ENCODE measurements at regions not wholly inside any gene's neighbourhood (a gene's known extent, or its start where the extent isn't known, plus 50 kb on each side); places are given as distances from the start of the nearest gene placed in this dataset.

- in situ Hi-C loops (cut with MboI; ENCODE audit: low pct_unique_long_range_greater_than_20kb in 2 of 9, low sequenced_read_pairs in 9 of 9, unreplicated experiment in 9 of 9): no loop called here
- no peak overlapping the region for H3K4me3 ChIP-seq
- no peak for ATAC-seq (replicated peaks in 6 of 8)
- H3K27ac ChIP-seq: no peak overlapping the region
- 0 to 100% (median 30%) methylated on average over 1 to 3 of the region's 3 CpGs; no CpG with 5 or more reads in 5 of the 10 experiments for WGBS, 10 experiments
- H3K4me1 ChIP-seq (replicated peaks in 1 of 2): no peaks in the 10 kb centered on the region
Measured at GRCh38 chr22:47718337-47718736, 955.9 kb downstream of the TBC1D22A start.

DNA sequence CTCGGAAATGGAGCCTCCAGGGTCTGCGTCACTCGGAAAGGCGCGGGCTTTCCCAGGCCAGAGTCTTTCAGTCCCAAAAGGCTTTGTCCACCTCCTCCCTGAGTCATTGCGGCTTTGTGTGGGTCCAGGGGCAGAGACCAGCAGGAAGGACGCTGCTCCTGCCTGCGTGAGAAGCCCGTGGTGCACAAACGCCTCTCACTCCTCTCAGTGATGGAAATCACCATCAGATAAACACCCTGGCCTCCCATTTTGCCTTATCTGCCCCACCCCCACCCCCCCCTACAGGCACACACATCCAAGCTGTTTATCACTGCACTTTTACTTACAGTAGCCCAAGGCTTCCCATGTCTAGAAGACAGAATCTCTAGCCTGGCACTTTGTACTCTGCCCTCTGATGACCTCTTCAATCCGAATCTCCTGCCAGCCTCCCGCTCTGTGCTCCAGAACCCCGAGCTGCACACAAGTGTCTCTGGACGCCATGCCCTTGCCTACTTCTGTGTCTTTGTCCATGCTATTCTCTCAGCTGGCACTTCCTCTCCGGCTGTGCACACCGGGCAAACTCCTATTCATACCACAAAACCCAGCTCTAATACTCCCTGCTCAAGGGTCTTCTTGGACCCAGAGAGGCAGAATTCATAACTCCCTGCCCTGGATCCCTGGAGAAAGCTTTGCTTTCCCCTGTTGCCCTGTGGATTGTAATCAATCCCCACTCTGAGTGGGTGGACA lies 954.6 kb downstream of the TBC1D22A start:
- Histone ChIP-seq H3K4me1 (replicated peaks in 1 of 2) (no peaks in the 10 kb centered on the region), H3K27ac (no peak overlapping the region), H3K4me3 (no peak overlapping the region)
- WGBS, 10 experiments: 32 to 81% (median 73%) methylated on average over 2 to 6 of the region's 16 CpGs; no CpG with 5 or more reads in 4 of the 10 experiments
- in situ Hi-C loops (cut with MboI; ENCODE audit: low pct_unique_long_range_greater_than_20kb in 2 of 9, low sequenced_read_pairs in 9 of 9, unreplicated experiment in 9 of 9): no loop called here
- no peak for ATAC-seq (replicated peaks in 6 of 8)

- no peak for ATAC-seq (replicated peaks in 6 of 8)
- in situ Hi-C loops (cut with MboI; ENCODE audit: low pct_unique_long_range_greater_than_20kb in 2 of 9, low sequenced_read_pairs in 9 of 9, unreplicated experiment in 9 of 9): no loop called here
- no peak overlapping the region for H3K4me3 ChIP-seq
- no peaks in the 10 kb centered on the region for H3K4me1 ChIP-seq (replicated peaks in 1 of 2)
- no peak overlapping the region for H3K27ac ChIP-seq
- WGBS, 10 experiments: 10 to 100% (median 63%) methylated on average over 1 to 7 of the region's 18 CpGs
Measured at GRCh38 chr22:47715866-47716578, 953.6 kb downstream of the TBC1D22A start.

GRCh38 chr22:47713941-47714340 lies 951.5 kb downstream of the TBC1D22A start:
- in situ Hi-C loops (cut with MboI; ENCODE audit: low pct_unique_long_range_greater_than_20kb in 2 of 9, low sequenced_read_pairs in 9 of 9, unreplicated experiment in 9 of 9): no loop called here
- H3K27ac ChIP-seq: no peak overlapping the region
- H3K4me3 ChIP-seq: no peak overlapping the region
- ATAC-seq (replicated peaks in 6 of 8): no peak
- H3K4me1 ChIP-seq (replicated peaks in 1 of 2): no peaks in the 10 kb centered on the region
- 0 to 71% (median 43%) methylated on average over 1 to 4 of the region's 10 CpGs; no CpG with 5 or more reads in 6 of the 10 experiments for WGBS, 10 experiments

DNA sequence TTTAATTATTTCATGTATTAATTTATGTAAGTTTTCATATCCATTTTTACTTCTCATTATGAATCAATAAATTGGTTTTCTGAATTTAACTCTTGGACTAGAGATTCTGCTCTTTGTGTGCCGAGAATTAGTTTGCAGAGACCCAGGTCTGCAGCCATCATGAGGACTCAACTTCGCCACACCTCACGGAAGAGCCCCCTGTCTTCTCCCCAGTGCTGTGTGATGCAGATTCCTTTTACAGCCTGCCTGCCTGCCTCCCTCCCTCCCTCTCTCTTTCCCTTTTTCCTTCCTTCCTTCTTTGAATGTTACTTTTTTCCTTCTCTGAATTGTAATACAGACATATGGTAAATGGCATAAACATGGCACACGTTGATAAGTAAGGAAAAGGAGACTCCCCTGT lies 947.7 kb downstream of the TBC1D22A start:
- H3K27ac ChIP-seq: no peak overlapping the region
- in situ Hi-C loops (cut with MboI; ENCODE audit: low pct_unique_long_range_greater_than_20kb in 2 of 9, low sequenced_read_pairs in 9 of 9, unreplicated experiment in 9 of 9): no loop called here
- WGBS, 10 experiments: 0 to 73% (median 37%) methylated on average over 1 to 4 of the region's 4 CpGs
- ATAC-seq (replicated peaks in 6 of 8): no peak
- no peak overlapping the region for H3K4me3 ChIP-seq
- H3K4me1 ChIP-seq (replicated peaks in 1 of 2): no peaks in the 10 kb centered on the region

GRCh38 chr22:47705350-47705749 lies 942.9 kb downstream of the TBC1D22A start:
- Histone ChIP-seq H3K4me1 (replicated peaks in 1 of 2) (no peaks in the 10 kb centered on the region), H3K27ac (no peak overlapping the region), H3K4me3 (no peak overlapping the region)
- no peak for ATAC-seq (replicated peaks in 6 of 8)
- in situ Hi-C loops (cut with MboI; ENCODE audit: low pct_unique_long_range_greater_than_20kb in 2 of 9, low sequenced_read_pairs in 9 of 9, unreplicated experiment in 9 of 9): no loop called here
- WGBS, 10 experiments: 0 to 90% (median 53%) methylated on average over 1 to 2 of the region's 2 CpGs

DNA sequence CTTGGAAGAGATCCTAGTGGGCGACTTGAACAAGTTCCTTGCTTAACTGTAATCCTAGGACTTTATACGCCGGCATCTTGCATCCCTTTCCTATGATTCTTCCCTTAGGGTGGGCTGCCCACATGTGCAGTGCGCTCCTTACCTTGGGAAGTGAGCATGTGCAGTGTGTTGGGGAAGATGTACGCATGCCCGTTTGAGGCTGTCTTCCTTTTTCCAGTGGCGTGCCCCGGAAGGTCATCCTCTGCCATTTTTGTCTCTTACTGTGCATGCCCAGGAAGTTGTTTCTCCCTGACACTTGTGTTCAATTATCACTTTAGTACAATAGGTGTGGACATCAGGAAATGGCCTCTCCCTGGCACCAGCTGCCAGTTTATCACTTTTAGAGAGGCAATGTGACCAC lies 936.5 kb downstream of the TBC1D22A start:
- no peak for ATAC-seq (replicated peaks in 6 of 8)
- H3K4me1 ChIP-seq (replicated peaks in 1 of 2): no peaks in the 10 kb centered on the region
- WGBS, 10 experiments: 0 to 100% (median 26%) methylated on average over 1 to 5 of the region's 8 CpGs; no CpG with 5 or more reads in 3 of the 10 experiments
- no peak overlapping the region for H3K4me3 ChIP-seq
- no peak overlapping the region for H3K27ac ChIP-seq
- in situ Hi-C loops (cut with MboI; ENCODE audit: low pct_unique_long_range_greater_than_20kb in 2 of 9, low sequenced_read_pairs in 9 of 9, unreplicated experiment in 9 of 9): no loop called here

DNA sequence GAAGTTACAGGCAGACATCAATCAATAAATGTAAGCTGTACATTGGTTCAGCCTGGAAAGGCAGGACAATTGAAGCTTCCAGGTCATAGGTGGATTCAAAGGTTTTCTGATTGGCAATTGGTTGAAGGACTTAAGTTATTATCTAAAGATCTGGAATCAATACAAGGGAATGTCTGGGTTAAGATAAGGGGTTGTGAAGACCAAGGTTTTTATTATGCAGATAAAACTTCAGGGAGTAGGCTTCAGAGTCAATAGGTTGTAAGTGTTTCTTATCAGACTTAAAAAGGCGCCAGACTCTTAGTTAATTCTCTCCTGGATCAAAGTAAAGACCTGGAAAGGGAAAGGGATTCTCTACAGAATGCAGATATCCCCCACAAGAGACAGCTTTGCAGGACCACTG lies 935.4 kb downstream of the TBC1D22A start:
- no peak for ATAC-seq (replicated peaks in 6 of 8)
- in situ Hi-C loops (cut with MboI; ENCODE audit: low pct_unique_long_range_greater_than_20kb in 2 of 9, low sequenced_read_pairs in 9 of 9, unreplicated experiment in 9 of 9): no loop called here
- WGBS, 10 experiments: 0 to 56% (median 0%) methylated on average over 1 of the region's 1 CpG; no CpG with 5 or more reads in 5 of the 10 experiments
- Histone ChIP-seq H3K4me1 (replicated peaks in 1 of 2) (no peaks in the 10 kb centered on the region), H3K27ac (no peak overlapping the region), H3K4me3 (no peak overlapping the region)

DNA sequence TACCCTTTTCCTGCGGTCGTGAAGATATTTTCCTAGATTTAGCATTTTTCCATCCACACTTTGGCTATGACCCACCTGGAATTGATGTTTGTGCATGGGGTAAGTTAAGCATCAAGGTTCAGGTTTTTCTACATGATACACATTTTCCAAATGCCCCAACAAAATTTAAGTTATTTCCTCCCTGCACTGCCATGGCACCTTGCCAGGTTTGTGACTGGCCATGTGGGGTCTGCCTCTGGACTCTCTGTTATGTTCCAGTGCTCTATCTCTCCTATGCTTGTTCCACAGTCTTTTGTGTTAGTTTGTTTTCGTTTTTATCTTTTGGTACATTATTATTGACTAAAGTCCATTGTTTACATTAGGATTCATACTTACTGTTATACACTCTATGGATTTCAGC lies 934.3 kb downstream of the TBC1D22A start:
- ATAC-seq (replicated peaks in 6 of 8): no peak
- in situ Hi-C loops (cut with MboI; ENCODE audit: low pct_unique_long_range_greater_than_20kb in 2 of 9, low sequenced_read_pairs in 9 of 9, unreplicated experiment in 9 of 9): no loop called here

GRCh38 chr22:47695176-47695575 lies 932.7 kb downstream of the TBC1D22A start:
- Histone ChIP-seq H3K4me1 (replicated peaks in 1 of 2) (no peaks in the 10 kb centered on the region), H3K4me3 (no peak overlapping the region), H3K27ac (no peak overlapping the region)
- ATAC-seq (replicated peaks in 6 of 8): no peak
- in situ Hi-C loops (cut with MboI; ENCODE audit: low pct_unique_long_range_greater_than_20kb in 2 of 9, low sequenced_read_pairs in 9 of 9, unreplicated experiment in 9 of 9): no loop called here
- 32 to 64% (median 40%) methylated on average over 1 to 3 of the region's 5 CpGs; no CpG with 5 or more reads in 7 of the 10 experiments for WGBS, 10 experiments

More for the DNA sequence above, 934.3 kb downstream of the TBC1D22A start:
- Histone ChIP-seq H3K27ac (no peak overlapping the region), H3K4me1 (replicated peaks in 1 of 2) (no peaks in the 10 kb centered on the region), H3K4me3 (no peak overlapping the region)
- 10 to 75% (median 37%) methylated on average over 1 to 3 of the region's 3 CpGs for WGBS, 10 experiments

- no peaks in the 10 kb centered on the region for H3K4me1 ChIP-seq (replicated peaks in 1 of 2)
- in situ Hi-C loops (cut with MboI; ENCODE audit: low pct_unique_long_range_greater_than_20kb in 2 of 9, low sequenced_read_pairs in 9 of 9, unreplicated experiment in 9 of 9): no loop called here
- ATAC-seq (replicated peaks in 6 of 8): no peak
- H3K4me3 ChIP-seq: no peak overlapping the region
- WGBS, 10 experiments: 20 to 100% (median 43%) methylated on average over 1 to 4 of the region's 4 CpGs; no CpG with 5 or more reads in 1 of the 10 experiments
- no peak overlapping the region for H3K27ac ChIP-seq
Measured at GRCh38 chr22:47694536-47695130, 932.2 kb downstream of the TBC1D22A start.

DNA sequence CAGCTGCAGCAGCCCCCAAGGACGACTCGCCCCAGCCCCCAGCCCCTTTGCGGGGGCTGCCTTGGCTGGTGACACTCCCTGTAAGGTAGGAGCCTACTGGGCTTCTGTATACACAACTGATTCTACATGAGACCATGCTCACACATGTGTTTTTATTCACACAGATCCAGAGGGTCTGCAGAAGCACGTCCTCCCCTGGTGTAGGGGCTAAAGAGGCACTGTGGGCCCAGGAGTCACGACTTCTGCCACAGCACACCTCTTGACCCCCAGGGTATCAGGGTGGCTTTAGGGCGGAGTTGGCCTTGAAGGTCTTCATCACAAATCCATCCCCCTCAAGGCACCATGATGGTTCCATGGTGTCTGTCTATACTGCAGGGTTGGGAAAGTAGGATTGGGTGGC lies 931.2 kb downstream of the TBC1D22A start:
- Histone ChIP-seq H3K27ac (no peak overlapping the region), H3K4me3 (no peak overlapping the region), H3K4me1 (replicated peaks in 1 of 2) (no peaks in the 10 kb centered on the region)
- WGBS, 10 experiments: 80 to 100% methylated on average over 1 of the region's 6 CpGs; no CpG with 5 or more reads in 8 of the 10 experiments
- ATAC-seq (replicated peaks in 6 of 8): no peak
- in situ Hi-C loops (cut with MboI; ENCODE audit: low pct_unique_long_range_greater_than_20kb in 2 of 9, low sequenced_read_pairs in 9 of 9, unreplicated experiment in 9 of 9): no loop called here

- in situ Hi-C loops (cut with MboI; ENCODE audit: low pct_unique_long_range_greater_than_20kb in 2 of 9, low sequenced_read_pairs in 9 of 9, unreplicated experiment in 9 of 9): no loop called here
- ATAC-seq (replicated peaks in 6 of 8): no peak
- Histone ChIP-seq H3K4me1 (replicated peaks in 1 of 2) (no peaks in the 10 kb centered on the region), H3K27ac (no peak overlapping the region), H3K4me3 (no peak overlapping the region)
- WGBS, 10 experiments: 10 to 83% (median 26%) methylated on average over 1 to 8 of the region's 12 CpGs; no CpG with 5 or more reads in 2 of the 10 experiments
Measured at GRCh38 chr22:47692811-47693210, 930.4 kb downstream of the TBC1D22A start.
